GM12878 (cell line): ENCODE measurements at regions not wholly inside any gene's neighbourhood (a gene's known extent, or its start where the extent isn't known, plus 50 kb on each side); places are given as distances from the start of the nearest gene placed in this dataset.

Experiments used
- BCL11A ChIP-seq: IDR thresholded peaks from 2 replicates; pipeline ENCODE4 v1.6.1; 2011; ENCODE audit warnings: low read depth, low read length
- CREB1 ChIP-seq: IDR thresholded peaks from 2 replicates; pipeline ENCODE4 v1.6.1; 2012; ENCODE audit warnings: low read depth, mild to moderate bottlenecking, inconsistent platforms
- CTCF ChIP-seq, 3 experiments: IDR thresholded peaks in 2 of 3; conservative IDR thresholded peaks in 1 of 3; 2 replicates each; pipeline ENCODE4 v1.5.1; 2011; ENCODE audit warnings: low read depth in 3 of 3, low read length in 3 of 3, mild to moderate bottlenecking in 3 of 3, control low read depth in 2 of 3, moderate library complexity in 2 of 3, inconsistent platforms in 1 of 3, mixed read lengths in 1 of 3; ENCODE audit not compliant: control insufficient read depth in 2 of 3, insufficient read depth in 1 of 3; ENCODE audit errors: extremely low read depth in 1 of 3
- DPF2 ChIP-seq: fragments of 450-650 bp; IDR thresholded peaks from 2 replicates; pipeline ENCODE4 v1.6.1; 2017; ENCODE audit warnings: mild to moderate bottlenecking
- EZH2 ChIP-seq: IDR thresholded peaks from 2 replicates; pipeline ENCODE4 v1.6.1; 2012; ENCODE audit warnings: low read depth, mild to moderate bottlenecking, control low read depth, inconsistent platforms, low read length, borderline replicate concordance; ENCODE audit not compliant: control insufficient read depth
- FOXM1 ChIP-seq: IDR thresholded peaks from 2 replicates; pipeline ENCODE4 v1.6.1; 2012; ENCODE audit warnings: low read depth, mild to moderate bottlenecking, inconsistent platforms, low read length, moderate library complexity
- GABPA ChIP-seq: IDR thresholded peaks from 2 replicates; pipeline ENCODE4 v1.6.1; 2014; ENCODE audit warnings: antibody characterized with exemption, low read depth, mild to moderate bottlenecking, inconsistent platforms
- MAX ChIP-seq: IDR thresholded peaks from 2 replicates; pipeline ENCODE4 v1.6.1; 2012; ENCODE audit warnings: low read depth, low read length, improper control_type of control experiment
- MYC ChIP-seq: IDR thresholded peaks from 2 replicates; pipeline ENCODE4 v1.6.1; 2011; ENCODE audit warnings: mild to moderate bottlenecking, low read length, moderate library complexity, inconsistent platforms; ENCODE audit not compliant: insufficient read depth, insufficient replicate concordance, insufficient read length, severe bottlenecking
- NR2C2 ChIP-seq: IDR thresholded peaks from 2 replicates; pipeline ENCODE4 v1.6.1; 2011; ENCODE audit warnings: borderline replicate concordance, low read depth; ENCODE audit not compliant: control insufficient read depth, insufficient read length
- POLR2AphosphoS5 ChIP-seq: IDR thresholded peaks from 2 replicates; pipeline ENCODE4 v1.6.1; 2011; ENCODE audit warnings: mild to moderate bottlenecking, low read length, inconsistent platforms
- RAD21 ChIP-seq: IDR thresholded peaks from 2 replicates; pipeline ENCODE4 v1.6.1; 2011; ENCODE audit warnings: mild to moderate bottlenecking, low read depth, low read length, moderate library complexity; ENCODE audit not compliant: insufficient read depth
- ZBTB4 ChIP-seq: fragments of 450-650 bp; formaldehyde crosslinking; IDR thresholded peaks from 2 replicates; pipeline ENCODE4 v1.4.0; 2022; ENCODE audit warnings: mild to moderate bottlenecking, moderate library complexity

- no peak for TF ChIP-seq BCL11A
- TF ChIP-seq CREB1, result no peak
- no peak for TF ChIP-seq CTCF (IDR thresholded peaks at IDR 0.05 in 2 of 3, conservative IDR thresholded peaks at IDR 0.05 in 1 of 3; ENCODE audit: control insufficient read depth in 2 of 3, extremely low read depth in 1 of 3, insufficient read depth in 1 of 3, low read depth in 3 of 3, low read length in 3 of 3)
- no peak for TF ChIP-seq POLR2AphosphoS5
- no peak for TF ChIP-seq MYC
- no peak for TF ChIP-seq FOXM1
- TF ChIP-seq RAD21, result no peak
- no peak for TF ChIP-seq GABPA
- TF ChIP-seq MAX, result no peak
- no peak for TF ChIP-seq EZH2
- no peak for TF ChIP-seq DPF2
- no peak for TF ChIP-seq ZBTB4 (CRISPR knock-in tag)
- no peak for TF ChIP-seq NR2C2
Observed at GRCh38 chr16:49216593-49216992, 65.0 kb downstream of the CBLN1 start.
